ENCODE measurements at regions not wholly inside any gene's neighbourhood (a gene's known extent, or its start where the extent isn't known, plus 50 kb on each side); places are given as distances from the start of the nearest gene placed in this dataset.

- no peak overlapping the region for H3K27ac Mint-ChIP-seq
- no peak overlapping the region for H3K4me3 Mint-ChIP-seq
- no peaks in the 10 kb centered on the region for H3K36me3 Mint-ChIP-seq (ENCODE audit: low read depth)
- no peaks in the 10 kb centered on the region; the same call in 1 of the 2 replicates for H3K27me3 Mint-ChIP-seq (ENCODE audit: insufficient read depth)
- peaks cover 37% of the 10 kb centered on the region for H3K4me1 Mint-ChIP-seq (ENCODE audit: low read depth)
- DNase-seq: peak; percentile 81
- no peaks in the 10 kb centered on the region for H3K9me3 Mint-ChIP-seq
- no peak for TF ChIP-seq CTCF (IDR thresholded peaks at IDR 0.05)
Measured at GRCh38 chr12:93325855-93326254, 51.9 kb upstream of the NUDT4 start.
